Neural cell (in vitro differentiated cells): ENCODE measurements at regions not wholly inside any gene's neighbourhood (a gene's known extent, or its start where the extent isn't known, plus 50 kb on each side); places are given as distances from the start of the nearest gene placed in this dataset.

Source experiments
- H2AFZ ChIP-seq: fragments of 200-600, 300-800 bp; sonication (generic), shearing (Covaris generic); 2 replicates; pipeline ENCODE4 v1.6.0; 2014; ENCODE audit warnings: low read depth, mild to moderate bottlenecking, antibody characterized with exemption, low read length, moderate library complexity
- H3F3A ChIP-seq: fragments of 200-600 bp; shearing (Covaris generic); 2 replicates; pipeline ENCODE4 v1.6.1; 2016; ENCODE audit warnings: mild to moderate bottlenecking, moderate library complexity, mixed read lengths, antibody characterized with exemption, low read length; ENCODE audit not compliant: insufficient read depth, poor library complexity, severe bottlenecking
- H3K27ac ChIP-seq: fragments of 200-600, 300-800 bp; sonication (generic), shearing (Covaris generic); 2 replicates; pipeline ENCODE4 v1.5.1; 2014; ENCODE audit warnings: mild to moderate bottlenecking, low read length, moderate library complexity
- H3K27me3 ChIP-seq: fragments of 300-800, 200-600 bp; sonication (generic), shearing (Covaris generic); 2 replicates; pipeline ENCODE4 v1.6.0; 2014; ENCODE audit warnings: mild to moderate bottlenecking, low read depth, low read length, moderate library complexity; ENCODE audit not compliant: insufficient read depth
- H3K36me3 ChIP-seq: fragments of 300-800, 200-600 bp; sonication (generic), shearing (Covaris generic); 2 replicates; pipeline ENCODE4 v1.5.1; 2014; ENCODE audit warnings: mild to moderate bottlenecking, antibody characterized with exemption, low read length, moderate library complexity; ENCODE audit not compliant: insufficient read depth
- H3K4me2 ChIP-seq: fragments of 300-800, 200-600 bp; sonication (generic), shearing (Covaris generic); 2 replicates; pipeline ENCODE4 v1.6.0; 2014; ENCODE audit warnings: mild to moderate bottlenecking, low read length
- H3K4me3 ChIP-seq: fragments of 300-800, 200-600 bp; sonication (generic), shearing (Covaris generic); 2 replicates; pipeline ENCODE4 v1.5.1; 2014; ENCODE audit warnings: mild to moderate bottlenecking, low read length, moderate library complexity
- H3K79me2 ChIP-seq: fragments of 200-600 bp; shearing (Covaris generic); replicated peaks from 2 replicates; pipeline ENCODE4 v1.6.0; 2014; ENCODE audit warnings: mild to moderate bottlenecking, low read length, moderate library complexity; ENCODE audit not compliant: insufficient read depth
- H3K9ac ChIP-seq: fragments of 300-800, 200-600 bp; sonication (generic), shearing (Covaris generic); 2 replicates; pipeline ENCODE4 v1.6.1; 2016; ENCODE audit warnings: mild to moderate bottlenecking, low read length, mixed read lengths
- H3K9me2 ChIP-seq: fragments of 200-600 bp; shearing (Covaris generic); 2 replicates; pipeline ENCODE4 v1.6.1; 2016; ENCODE audit warnings: mild to moderate bottlenecking, low read length, mixed read lengths; ENCODE audit not compliant: insufficient read depth
- H3K9me3 ChIP-seq: fragments of 200-600, 300-800 bp; sonication (generic), shearing (Covaris generic); 2 replicates; pipeline ENCODE4 v1.6.1; 2016; ENCODE audit warnings: mild to moderate bottlenecking, mixed run types, low read length, moderate library complexity, mixed read lengths
- H4K20me1 ChIP-seq: fragments of 200-600 bp; shearing (Covaris generic); 2 replicates; pipeline ENCODE4 v1.6.1; 2016; ENCODE audit warnings: mild to moderate bottlenecking, mixed run types; ENCODE audit not compliant: insufficient read depth
- EP300 ChIP-seq: fragments of 450-650 bp; conservative IDR thresholded peaks from 2 replicates; pipeline ENCODE4 v1.6.1; 2014; ENCODE audit warnings: antibody characterized with exemption, mild to moderate bottlenecking, moderate library complexity; ENCODE audit not compliant: poor library complexity, severe bottlenecking
- EZH2 ChIP-seq: fragments of 200-600, 300-800 bp; shearing (Covaris generic), sonication (generic); IDR thresholded peaks from 2 replicates; pipeline ENCODE4 v1.6.1; 2014; ENCODE audit warnings: antibody characterized with exemption, low read length, borderline replicate concordance, mild to moderate bottlenecking; ENCODE audit not compliant: insufficient read depth, poor library complexity, severe bottlenecking
- MXI1 ChIP-seq: fragments of 450-650 bp; conservative IDR thresholded peaks from 2 replicates; pipeline ENCODE4 v1.6.1; 2014; ENCODE audit warnings: antibody characterized with exemption, mild to moderate bottlenecking; ENCODE audit not compliant: poor library complexity, severe bottlenecking
- POLR2AphosphoS5 ChIP-seq: IDR thresholded peaks from 2 replicates; pipeline ENCODE4 v1.6.1; 2012
- RAD21 ChIP-seq: fragments of 450-650 bp; conservative IDR thresholded peaks from 2 replicates; pipeline ENCODE4 v1.6.1; 2014; ENCODE audit warnings: antibody characterized with exemption, mild to moderate bottlenecking, moderate library complexity
- SMC3 ChIP-seq: fragments of 450-650 bp; conservative IDR thresholded peaks from 2 replicates; pipeline ENCODE4 v1.6.1; 2014; ENCODE audit warnings: antibody characterized with exemption, mild to moderate bottlenecking, moderate library complexity; ENCODE audit not compliant: poor library complexity
- TAF1 ChIP-seq: IDR thresholded peaks from 2 replicates; pipeline ENCODE4 v1.6.1; 2012; ENCODE audit warnings: low read depth
- TF ChIP-seq, protein P1 (sequence below): fragments of 450-650 bp; IDR thresholded peaks from 2 replicates; pipeline ENCODE4 v1.5.1; 2014; ENCODE audit warnings: antibody characterized with exemption, mild to moderate bottlenecking, moderate library complexity; ENCODE audit not compliant: poor library complexity, severe bottlenecking
- TF ChIP-seq, protein P2 (sequence below): IDR thresholded peaks from 2 replicates; pipeline ENCODE4 v1.6.1; 2012; ENCODE audit warnings: borderline replicate concordance

- Histone ChIP-seq H3F3A (no peaks in the 10 kb centered on the region), H3K9me3 (no peaks in the 10 kb centered on the region), H3K4me2 (no peak overlapping the region), H3K27me3 (no peaks in the 10 kb centered on the region), H3K9ac (no peak overlapping the region), H3K36me3 (no peaks in the 10 kb centered on the region), H4K20me1 (no peaks in the 10 kb centered on the region), H2AFZ (no peak overlapping the region), H3K27ac (no peak overlapping the region), H3K79me2 (no peaks in the 10 kb centered on the region), H3K4me3 (no peak overlapping the region), H3K9me2 (no peaks in the 10 kb centered on the region)
- no peak for TF ChIP-seq POLR2AphosphoS5
- TF ChIP-seq TAF1: no peak
- TF ChIP-seq, protein P1, sequence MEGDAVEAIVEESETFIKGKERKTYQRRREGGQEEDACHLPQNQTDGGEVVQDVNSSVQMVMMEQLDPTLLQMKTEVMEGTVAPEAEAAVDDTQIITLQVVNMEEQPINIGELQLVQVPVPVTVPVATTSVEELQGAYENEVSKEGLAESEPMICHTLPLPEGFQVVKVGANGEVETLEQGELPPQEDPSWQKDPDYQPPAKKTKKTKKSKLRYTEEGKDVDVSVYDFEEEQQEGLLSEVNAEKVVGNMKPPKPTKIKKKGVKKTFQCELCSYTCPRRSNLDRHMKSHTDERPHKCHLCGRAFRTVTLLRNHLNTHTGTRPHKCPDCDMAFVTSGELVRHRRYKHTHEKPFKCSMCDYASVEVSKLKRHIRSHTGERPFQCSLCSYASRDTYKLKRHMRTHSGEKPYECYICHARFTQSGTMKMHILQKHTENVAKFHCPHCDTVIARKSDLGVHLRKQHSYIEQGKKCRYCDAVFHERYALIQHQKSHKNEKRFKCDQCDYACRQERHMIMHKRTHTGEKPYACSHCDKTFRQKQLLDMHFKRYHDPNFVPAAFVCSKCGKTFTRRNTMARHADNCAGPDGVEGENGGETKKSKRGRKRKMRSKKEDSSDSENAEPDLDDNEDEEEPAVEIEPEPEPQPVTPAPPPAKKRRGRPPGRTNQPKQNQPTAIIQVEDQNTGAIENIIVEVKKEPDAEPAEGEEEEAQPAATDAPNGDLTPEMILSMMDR: no peak
- TF ChIP-seq MXI1: no peak
- no peak for TF ChIP-seq EP300
- no peak for TF ChIP-seq RAD21
- TF ChIP-seq EZH2: no peak
- TF ChIP-seq SMC3: no peak
- TF ChIP-seq, protein P2, sequence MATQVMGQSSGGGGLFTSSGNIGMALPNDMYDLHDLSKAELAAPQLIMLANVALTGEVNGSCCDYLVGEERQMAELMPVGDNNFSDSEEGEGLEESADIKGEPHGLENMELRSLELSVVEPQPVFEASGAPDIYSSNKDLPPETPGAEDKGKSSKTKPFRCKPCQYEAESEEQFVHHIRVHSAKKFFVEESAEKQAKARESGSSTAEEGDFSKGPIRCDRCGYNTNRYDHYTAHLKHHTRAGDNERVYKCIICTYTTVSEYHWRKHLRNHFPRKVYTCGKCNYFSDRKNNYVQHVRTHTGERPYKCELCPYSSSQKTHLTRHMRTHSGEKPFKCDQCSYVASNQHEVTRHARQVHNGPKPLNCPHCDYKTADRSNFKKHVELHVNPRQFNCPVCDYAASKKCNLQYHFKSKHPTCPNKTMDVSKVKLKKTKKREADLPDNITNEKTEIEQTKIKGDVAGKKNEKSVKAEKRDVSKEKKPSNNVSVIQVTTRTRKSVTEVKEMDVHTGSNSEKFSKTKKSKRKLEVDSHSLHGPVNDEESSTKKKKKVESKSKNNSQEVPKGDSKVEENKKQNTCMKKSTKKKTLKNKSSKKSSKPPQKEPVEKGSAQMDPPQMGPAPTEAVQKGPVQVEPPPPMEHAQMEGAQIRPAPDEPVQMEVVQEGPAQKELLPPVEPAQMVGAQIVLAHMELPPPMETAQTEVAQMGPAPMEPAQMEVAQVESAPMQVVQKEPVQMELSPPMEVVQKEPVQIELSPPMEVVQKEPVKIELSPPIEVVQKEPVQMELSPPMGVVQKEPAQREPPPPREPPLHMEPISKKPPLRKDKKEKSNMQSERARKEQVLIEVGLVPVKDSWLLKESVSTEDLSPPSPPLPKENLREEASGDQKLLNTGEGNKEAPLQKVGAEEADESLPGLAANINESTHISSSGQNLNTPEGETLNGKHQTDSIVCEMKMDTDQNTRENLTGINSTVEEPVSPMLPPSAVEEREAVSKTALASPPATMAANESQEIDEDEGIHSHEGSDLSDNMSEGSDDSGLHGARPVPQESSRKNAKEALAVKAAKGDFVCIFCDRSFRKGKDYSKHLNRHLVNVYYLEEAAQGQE: no peak
These were observed 52.6 kb upstream of the HS6ST1 start for GRCh38 chr2:128371248-128371630.

DNA sequence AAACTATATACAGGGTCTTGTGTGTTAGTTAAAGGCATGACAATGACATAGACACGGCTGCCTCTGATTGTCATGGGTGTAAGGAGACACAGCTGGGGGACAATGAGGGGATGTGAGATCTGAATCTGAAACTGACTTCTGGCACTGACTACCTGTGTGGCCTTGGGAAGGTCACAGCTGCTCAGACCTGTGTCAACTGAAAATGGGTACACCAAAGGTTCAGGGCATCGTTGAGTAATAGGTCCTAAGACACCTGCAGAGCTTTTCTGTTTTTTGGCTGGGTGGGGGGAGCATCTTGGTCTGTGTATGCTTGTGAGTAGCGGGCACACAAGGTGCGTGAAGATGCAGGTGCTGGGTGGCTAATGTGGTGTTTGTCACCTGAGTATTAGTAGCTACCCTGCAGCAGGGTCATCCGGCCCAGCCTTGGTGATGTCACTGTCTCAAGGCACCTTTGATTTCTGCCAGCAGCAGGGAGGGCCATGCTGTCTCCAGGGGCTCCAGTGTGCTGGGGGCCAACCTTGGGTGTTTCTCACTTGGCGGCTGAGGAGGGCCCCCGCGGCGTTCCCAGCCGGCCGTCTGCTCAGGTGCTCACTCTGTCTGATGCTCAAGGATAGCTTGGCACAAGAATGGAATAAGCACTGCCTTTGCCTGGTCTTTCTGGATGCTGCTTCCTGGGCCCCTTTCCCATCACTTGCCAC, 53.1 kb upstream of the HS6ST1 start:
- H3K27ac ChIP-seq: no peak overlapping the region
- no peaks in the 10 kb centered on the region for H3K79me2 ChIP-seq
- no peaks in the 10 kb centered on the region for H3K9me2 ChIP-seq
- no peak overlapping the region for H3K4me2 ChIP-seq
- H4K20me1 ChIP-seq: no peaks in the 10 kb centered on the region
- no peak overlapping the region for H3K4me3 ChIP-seq
- no peaks in the 10 kb centered on the region for H3K36me3 ChIP-seq
- no peak overlapping the region for H2AFZ ChIP-seq
- H3K9me3 ChIP-seq: no peaks in the 10 kb centered on the region
- H3K27me3 ChIP-seq: no peaks in the 10 kb centered on the region
- no peak overlapping the region for H3K9ac ChIP-seq
- H3F3A ChIP-seq: no peaks in the 10 kb centered on the region
- TF ChIP-seq, protein P1: no peak
- no peak for TF ChIP-seq MXI1
- TF ChIP-seq RAD21: no peak
- TF ChIP-seq POLR2AphosphoS5: no peak
- TF ChIP-seq EZH2: no peak
- no peak for TF ChIP-seq EP300
- TF ChIP-seq TAF1: no peak
- TF ChIP-seq SMC3: no peak
- TF ChIP-seq, protein P2: no peak
